ENCODE measurements at regions not wholly inside any gene's neighbourhood (a gene's known extent, or its start where the extent isn't known, plus 50 kb on each side); places are given as distances from the start of the nearest gene placed in this dataset.

- Histone ChIP-seq H3K27ac (no peak overlapping the region), H3K27me3 (no peaks in the 10 kb centered on the region), H3K4me3 (no peak overlapping the region), H3K4me1 (no peaks in the 10 kb centered on the region), H3K9me3 (no peaks in the 10 kb centered on the region), H3K36me3 (no peaks in the 10 kb centered on the region)
- intact Hi-C loops (cut with DNase I; ENCODE audit: low total_unique reads) (no loop called here), in situ Hi-C loops (cut with MboI; ENCODE audit: low pct_ligation_motif_present in 1 of 4, low pct_unique_long_range_greater_than_20kb in 1 of 4, low sequenced_read_pairs in 3 of 4) (no loop called here)
- DNase-seq = no peak
- TF ChIP-seq POLR2AphosphoS5 (IDR thresholded peaks at IDR 0.05) (no peak), POLR2A (IDR thresholded peaks at IDR 0.05) (no peak), EP300 (IDR thresholded peaks at IDR 0.05; ENCODE audit: low read depth) (no peak)
- TF ChIP-seq, protein P1, sequence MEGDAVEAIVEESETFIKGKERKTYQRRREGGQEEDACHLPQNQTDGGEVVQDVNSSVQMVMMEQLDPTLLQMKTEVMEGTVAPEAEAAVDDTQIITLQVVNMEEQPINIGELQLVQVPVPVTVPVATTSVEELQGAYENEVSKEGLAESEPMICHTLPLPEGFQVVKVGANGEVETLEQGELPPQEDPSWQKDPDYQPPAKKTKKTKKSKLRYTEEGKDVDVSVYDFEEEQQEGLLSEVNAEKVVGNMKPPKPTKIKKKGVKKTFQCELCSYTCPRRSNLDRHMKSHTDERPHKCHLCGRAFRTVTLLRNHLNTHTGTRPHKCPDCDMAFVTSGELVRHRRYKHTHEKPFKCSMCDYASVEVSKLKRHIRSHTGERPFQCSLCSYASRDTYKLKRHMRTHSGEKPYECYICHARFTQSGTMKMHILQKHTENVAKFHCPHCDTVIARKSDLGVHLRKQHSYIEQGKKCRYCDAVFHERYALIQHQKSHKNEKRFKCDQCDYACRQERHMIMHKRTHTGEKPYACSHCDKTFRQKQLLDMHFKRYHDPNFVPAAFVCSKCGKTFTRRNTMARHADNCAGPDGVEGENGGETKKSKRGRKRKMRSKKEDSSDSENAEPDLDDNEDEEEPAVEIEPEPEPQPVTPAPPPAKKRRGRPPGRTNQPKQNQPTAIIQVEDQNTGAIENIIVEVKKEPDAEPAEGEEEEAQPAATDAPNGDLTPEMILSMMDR (IDR thresholded peaks at IDR 0.05) = no peak
- WGBS, 2 donors (ENCODE audit: low coverage in 1 of 2) = 84 to 86% methylated on average over 2 of the region's 2 CpGs
These were observed 121.5 kb upstream of the MYCN start for GRCh38 chr2:15818881-15819280.

DNA sequence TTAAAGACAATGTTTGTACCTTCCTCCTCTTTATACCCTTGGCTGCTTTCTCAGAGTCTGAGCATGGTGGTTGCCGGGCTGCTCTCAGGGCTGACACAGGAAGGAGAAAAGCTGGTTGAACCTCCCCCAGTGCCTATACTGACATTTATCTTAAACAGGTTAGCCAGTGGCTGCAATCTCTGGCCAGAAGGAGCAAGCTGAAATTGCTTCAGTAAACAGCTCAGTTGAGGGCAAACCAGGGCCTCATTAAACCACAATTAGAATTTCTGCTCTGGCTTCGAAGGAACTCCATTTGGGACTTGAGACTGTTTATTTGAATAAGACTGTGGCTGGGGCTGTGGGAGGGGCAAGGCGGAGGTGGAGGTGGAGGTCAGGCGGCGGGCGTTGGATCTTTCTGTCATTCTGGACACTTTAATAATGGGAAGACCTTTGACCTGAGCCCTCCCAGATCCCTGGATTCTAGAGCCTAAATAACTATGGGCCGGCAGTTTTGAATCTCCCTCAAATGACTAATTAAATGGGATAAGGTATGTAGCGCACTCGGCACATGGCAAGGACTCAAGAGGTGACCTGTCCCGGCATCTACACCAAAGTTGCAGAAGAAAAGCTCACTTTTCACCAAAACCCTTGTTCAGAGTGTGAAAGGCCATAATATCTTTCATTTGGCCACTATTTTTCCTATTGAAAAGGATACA, 120.6 kb upstream of the MYCN start:
- in situ Hi-C loops (cut with MboI; ENCODE audit: low pct_ligation_motif_present in 1 of 4, low pct_unique_long_range_greater_than_20kb in 1 of 4, low sequenced_read_pairs in 3 of 4) = no loop called here

DNA sequence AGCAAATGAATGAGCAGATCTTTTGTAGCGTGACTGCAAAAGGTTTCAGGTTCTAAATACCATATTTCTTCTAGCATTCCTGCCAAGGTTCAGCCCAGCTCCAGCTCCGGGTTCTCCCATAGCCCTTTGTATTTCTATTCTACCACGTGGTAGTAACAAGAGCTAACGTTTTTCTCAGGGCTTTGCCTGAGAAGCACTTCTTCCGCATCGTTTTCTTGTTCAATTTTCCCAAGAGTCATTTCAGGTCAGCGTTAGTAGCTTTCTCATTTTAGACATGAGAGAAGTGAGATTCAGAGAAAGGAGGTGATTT, 120.1 kb upstream of the MYCN start:
- Histone ChIP-seq H3K36me3 (no peaks in the 10 kb centered on the region), H3K27ac (no peak overlapping the region), H3K27me3 (no peaks in the 10 kb centered on the region), H3K9me3 (no peaks in the 10 kb centered on the region), H3K4me1 (no peaks in the 10 kb centered on the region), H3K4me3 (no peak overlapping the region)
- in situ Hi-C loops (cut with MboI; ENCODE audit: low pct_ligation_motif_present in 1 of 4, low pct_unique_long_range_greater_than_20kb in 1 of 4, low sequenced_read_pairs in 3 of 4) (no loop called here), intact Hi-C loops (cut with DNase I; ENCODE audit: low total_unique reads) (no loop called here)
- TF ChIP-seq EP300 (IDR thresholded peaks at IDR 0.05; ENCODE audit: low read depth) (no peak), POLR2AphosphoS5 (IDR thresholded peaks at IDR 0.05) (no peak), POLR2A (IDR thresholded peaks at IDR 0.05) (no peak)
- TF ChIP-seq, protein P1 (IDR thresholded peaks at IDR 0.05) = no peak
- no peak for DNase-seq
- 81 to 82% methylated on average over 2 to 7 of the region's 7 CpGs for WGBS, 2 donors (ENCODE audit: low coverage in 1 of 2)

More for the DNA sequence above, 120.6 kb upstream of the MYCN start:
- H3K4me1 ChIP-seq = no peaks in the 10 kb centered on the region
- no peak for TF ChIP-seq POLR2A (IDR thresholded peaks at IDR 0.05)
- H3K27ac ChIP-seq = no peak overlapping the region
- 80 to 84% methylated on average over 1 to 10 of the region's 10 CpGs for WGBS, 2 donors (ENCODE audit: low coverage in 1 of 2)
- no peak for DNase-seq
- H3K27me3 ChIP-seq = no peaks in the 10 kb centered on the region
- no peak overlapping the region for H3K4me3 ChIP-seq
- intact Hi-C loops (cut with DNase I; ENCODE audit: low total_unique reads) = no loop called here
- H3K36me3 ChIP-seq = no peaks in the 10 kb centered on the region
- no peaks in the 10 kb centered on the region for H3K9me3 ChIP-seq

GRCh38 chr2:15820927-15821326, 119.4 kb upstream of the MYCN start:
- no peak for TF ChIP-seq POLR2A (IDR thresholded peaks at IDR 0.05)
- TF ChIP-seq, protein P1 (IDR thresholded peaks at IDR 0.05) = no peak
- TF ChIP-seq EP300 (IDR thresholded peaks at IDR 0.05; ENCODE audit: low read depth) = no peak
- TF ChIP-seq POLR2AphosphoS5 (IDR thresholded peaks at IDR 0.05) = no peak
- in situ Hi-C loops (cut with MboI; ENCODE audit: low pct_ligation_motif_present in 1 of 4, low pct_unique_long_range_greater_than_20kb in 1 of 4, low sequenced_read_pairs in 3 of 4) (no loop called here), intact Hi-C loops (cut with DNase I; ENCODE audit: low total_unique reads) (no loop called here)
- Histone ChIP-seq H3K4me1 (no peaks in the 10 kb centered on the region), H3K4me3 (no peak overlapping the region), H3K27me3 (no peaks in the 10 kb centered on the region), H3K9me3 (no peaks in the 10 kb centered on the region), H3K27ac (no peak overlapping the region), H3K36me3 (no peaks in the 10 kb centered on the region)
- no peak for DNase-seq
- WGBS, 2 donors (ENCODE audit: low coverage in 1 of 2) = 82% methylated on average over 2 of the region's 2 CpGs; no CpG with 5 or more reads in 1 of the 2 donors

Data from transverse colon (tissue), 4 donors.